Esophagus muscularis mucosa (tissue), 4 donors: ENCODE measurements at regions not wholly inside any gene's neighbourhood (a gene's known extent, or its start where the extent isn't known, plus 50 kb on each side); places are given as distances from the start of the nearest gene placed in this dataset.

ENCODE experiments used
- DNase-seq: peaks from one replicate; pipeline ENCODE4 v3.0.0-alpha.2; 2017; ENCODE audit errors: extremely low spot score
- H3K27ac ChIP-seq, 4 donors: fragments of 200-600 bp; sonication (generic); replicated peaks in 1 of 4; 1 replicate in 3 of 4; 2 replicates in 1 of 4; pipeline ENCODE4 v1.5.1; 2016 to 2019; ENCODE audit warnings: mild to moderate bottlenecking in 1 of 4
- H3K27me3 ChIP-seq, 4 donors: fragments of 200-600 bp; sonication (generic); one replicate each; pipeline versions ENCODE4 v1.5.1 to v1.6.0; 2016 to 2019
- H3K36me3 ChIP-seq, 4 donors: fragments of 200-600 bp; sonication (generic); one replicate each; pipeline ENCODE4 v1.5.1; 2016 to 2019
- H3K4me1 ChIP-seq, 4 donors: fragments of 200-600 bp; sonication (generic); one replicate each; pipeline ENCODE4 v1.5.1; 2016 to 2019
- H3K4me3 ChIP-seq, 4 donors: fragments of 200-600 bp; sonication (generic); 1 replicate in 2 of 4; 2 replicates in 2 of 4; pipeline ENCODE4 v1.5.1; 2016 to 2019; ENCODE audit warnings: mild to moderate bottlenecking in 4 of 4, moderate library complexity in 1 of 4
- H3K9me3 ChIP-seq, 4 donors: fragments of 200-600 bp; sonication (generic); 1 replicate in 3 of 4; 2 replicates in 1 of 4; pipeline ENCODE4 v1.5.1; 2016 to 2019
- CTCF ChIP-seq, 3 experiments: fragments of 200-600 bp in 2 of 3; fragments of 450-650 bp in 1 of 3; sonication (generic) in 2 of 3; IDR thresholded peaks; one replicate each; pipeline ENCODE4 v1.5.1; 2017 to 2019; ENCODE audit warnings: antibody characterized with exemption in 3 of 3, mild to moderate bottlenecking in 2 of 3, moderate library complexity in 1 of 3
- EP300 ChIP-seq: sonication (generic); formaldehyde crosslinking; IDR thresholded peaks from one replicate; pipeline ENCODE4 v1.6.1; 2017; ENCODE audit warnings: antibody characterized with exemption
- POLR2A ChIP-seq: fragments of 450-650 bp; IDR thresholded peaks from one replicate; pipeline ENCODE4 v1.6.1; 2017; ENCODE audit warnings: antibody characterized with exemption, moderate library complexity, mild to moderate bottlenecking, low read depth
- POLR2AphosphoS5 ChIP-seq, 2 donors: sonication (generic); formaldehyde crosslinking; IDR thresholded peaks; one replicate each; pipeline ENCODE4 v1.6.1; 2017; ENCODE audit warnings: antibody characterized with exemption in 2 of 2
- WGBS: methylation state at CpG from one replicate; pipeline ENCODE4 v1.1.5; 2018; 5-methylcytosine and 5-hydroxymethylcytosine counted together
- intact Hi-C: fragments of 100-400 bp; cut with DNase I; formaldehyde crosslinking; loops from one replicate; pipeline ENCODE4 v1.15.1; 2023

GRCh38 chr4:12691168-12691567 is 793.0 kb downstream of the RAB28 start:
- no peak for DNase-seq
- Histone ChIP-seq H3K9me3 (no peaks in the 10 kb centered on the region), H3K4me1 (no peaks in the 10 kb centered on the region), H3K27me3 (no peaks in the 10 kb centered on the region), H3K4me3 (no peak overlapping the region), H3K36me3 (no peaks in the 10 kb centered on the region), H3K27ac (no peak overlapping the region)
- intact Hi-C loops: no loop called here
- TF ChIP-seq EP300 (no peak), CTCF (IDR thresholded peaks at IDR 0.05) (no peak), POLR2A (no peak), POLR2AphosphoS5 (IDR thresholded peaks at IDR 0.05) (no peak)

GRCh38 chr4:12689457-12689856 is 794.7 kb downstream of the RAB28 start:
- Histone ChIP-seq H3K4me3 (no peak overlapping the region), H3K27me3 (no peaks in the 10 kb centered on the region), H3K9me3 (no peaks in the 10 kb centered on the region), H3K27ac (no peak overlapping the region), H3K4me1 (no peaks in the 10 kb centered on the region), H3K36me3 (no peaks in the 10 kb centered on the region)
- intact Hi-C loops: no loop called here
- no peak for DNase-seq
- 80% methylated on average over 2 of the region's 2 CpGs for WGBS
- TF ChIP-seq CTCF (IDR thresholded peaks at IDR 0.05) (no peak), POLR2AphosphoS5 (IDR thresholded peaks at IDR 0.05) (no peak), EP300 (no peak), POLR2A (no peak)

- Histone ChIP-seq H3K27me3 (no peaks in the 10 kb centered on the region), H3K4me3 (no peak overlapping the region), H3K9me3 (peaks cover 0 to 17% (median 8%) of the 10 kb centered on the region in 4 donors), H3K4me1 (no peaks in the 10 kb centered on the region), H3K27ac (no peak overlapping the region), H3K36me3 (no peaks in the 10 kb centered on the region)
- intact Hi-C loops: no loop called here
- no peak for DNase-seq
- TF ChIP-seq EP300 (no peak), POLR2AphosphoS5 (IDR thresholded peaks at IDR 0.05) (no peak)
- 51% methylated on average over 2 of the region's 2 CpGs for WGBS
Measured at GRCh38 chr4:12679217-12679616, 804.9 kb downstream of the RAB28 start.

GRCh38 chr4:12674184-12674583 is 810.0 kb downstream of the RAB28 start:
- H3K36me3 ChIP-seq: no peaks in the 10 kb centered on the region
- intact Hi-C loops: no loop called here
- TF ChIP-seq POLR2A (no peak), CTCF (IDR thresholded peaks at IDR 0.05) (no peak), EP300 (no peak), POLR2AphosphoS5 (IDR thresholded peaks at IDR 0.05) (no peak)
- H3K27me3 ChIP-seq: no peaks in the 10 kb centered on the region
- H3K4me3 ChIP-seq: no peak overlapping the region
- no peaks in the 10 kb centered on the region for H3K4me1 ChIP-seq
- peaks cover 0 to 26% (median 19%) of the 10 kb centered on the region in 4 donors for H3K9me3 ChIP-seq
- H3K27ac ChIP-seq: no peak overlapping the region
- DNase-seq: no peak

- Histone ChIP-seq H3K4me3 (no peak overlapping the region), H3K27me3 (no peaks in the 10 kb centered on the region), H3K4me1 (no peaks in the 10 kb centered on the region), H3K9me3 (peaks cover 0 to 26% (median 19%) of the 10 kb centered on the region in 4 donors), H3K36me3 (no peaks in the 10 kb centered on the region), H3K27ac (no peak overlapping the region)
- DNase-seq: no peak
- TF ChIP-seq POLR2A: no peak
- TF ChIP-seq CTCF (IDR thresholded peaks at IDR 0.05): no peak
- no peak for TF ChIP-seq EP300
- TF ChIP-seq POLR2AphosphoS5 (IDR thresholded peaks at IDR 0.05): no peak
- 65% methylated on average over 4 of the region's 4 CpGs for WGBS
- intact Hi-C loops: no loop called here
Measured at GRCh38 chr4:12672303-12672702, 811.8 kb downstream of the RAB28 start.
